ENCODE measurements at regions not wholly inside any gene's neighbourhood (a gene's known extent, or its start where the extent isn't known, plus 50 kb on each side); places are given as distances from the start of the nearest gene placed in this dataset.

DNA sequence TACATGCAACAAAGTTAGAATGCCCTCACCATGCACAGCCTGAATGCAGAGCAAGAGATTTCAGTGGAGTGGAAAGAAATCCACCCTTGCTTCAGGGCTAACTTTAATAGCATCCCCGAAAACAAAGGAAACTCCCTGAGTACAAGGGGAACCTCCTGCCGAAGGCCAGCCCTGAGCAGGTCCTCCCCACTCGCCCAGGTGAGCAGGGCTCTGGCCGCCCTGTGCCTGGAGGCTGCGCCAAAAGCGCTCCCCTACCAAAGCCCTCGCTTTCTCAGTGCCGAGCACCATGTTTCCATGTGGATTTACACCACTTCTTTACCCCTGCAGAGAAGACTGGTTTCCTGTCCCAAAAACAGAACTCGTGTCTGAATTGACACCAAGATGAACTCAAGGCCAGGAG lies 61.9 kb upstream of the RPS6KA2 start:
- TF ChIP-seq, protein P1, sequence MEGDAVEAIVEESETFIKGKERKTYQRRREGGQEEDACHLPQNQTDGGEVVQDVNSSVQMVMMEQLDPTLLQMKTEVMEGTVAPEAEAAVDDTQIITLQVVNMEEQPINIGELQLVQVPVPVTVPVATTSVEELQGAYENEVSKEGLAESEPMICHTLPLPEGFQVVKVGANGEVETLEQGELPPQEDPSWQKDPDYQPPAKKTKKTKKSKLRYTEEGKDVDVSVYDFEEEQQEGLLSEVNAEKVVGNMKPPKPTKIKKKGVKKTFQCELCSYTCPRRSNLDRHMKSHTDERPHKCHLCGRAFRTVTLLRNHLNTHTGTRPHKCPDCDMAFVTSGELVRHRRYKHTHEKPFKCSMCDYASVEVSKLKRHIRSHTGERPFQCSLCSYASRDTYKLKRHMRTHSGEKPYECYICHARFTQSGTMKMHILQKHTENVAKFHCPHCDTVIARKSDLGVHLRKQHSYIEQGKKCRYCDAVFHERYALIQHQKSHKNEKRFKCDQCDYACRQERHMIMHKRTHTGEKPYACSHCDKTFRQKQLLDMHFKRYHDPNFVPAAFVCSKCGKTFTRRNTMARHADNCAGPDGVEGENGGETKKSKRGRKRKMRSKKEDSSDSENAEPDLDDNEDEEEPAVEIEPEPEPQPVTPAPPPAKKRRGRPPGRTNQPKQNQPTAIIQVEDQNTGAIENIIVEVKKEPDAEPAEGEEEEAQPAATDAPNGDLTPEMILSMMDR (IDR thresholded peaks at IDR 0.05 in 8 of 11, conservative IDR thresholded peaks at IDR 0.05 in 3 of 11), result no peak
- no peak for TF ChIP-seq POLR2AphosphoS5 (IDR thresholded peaks at IDR 0.05)
- TF ChIP-seq POLR2A (IDR thresholded peaks at IDR 0.05), result no peak

Measured in spleen (tissue), 7 donors.